GM18520 (cell line): ENCODE measurements at regions not wholly inside any gene's neighbourhood (a gene's known extent, or its start where the extent isn't known, plus 50 kb on each side); places are given as distances from the start of the nearest gene placed in this dataset.
"Not testable (repeated sequence)": the region's sequence is repeated elsewhere in the genome, so short reads cannot be mapped to it uniquely, and the experiment has no call there.

Experiments
- ATAC-seq: cut with Tn5 transposase; IDR thresholded peaks from one replicate; pipeline ENCODE4 v1.9.1; 2021; ENCODE audit not compliant: unreplicated experiment

- ATAC-seq: no peak
Measured at GRCh38 chr7:17396692-17397091, 98.2 kb downstream of the AHR start.

DNA sequence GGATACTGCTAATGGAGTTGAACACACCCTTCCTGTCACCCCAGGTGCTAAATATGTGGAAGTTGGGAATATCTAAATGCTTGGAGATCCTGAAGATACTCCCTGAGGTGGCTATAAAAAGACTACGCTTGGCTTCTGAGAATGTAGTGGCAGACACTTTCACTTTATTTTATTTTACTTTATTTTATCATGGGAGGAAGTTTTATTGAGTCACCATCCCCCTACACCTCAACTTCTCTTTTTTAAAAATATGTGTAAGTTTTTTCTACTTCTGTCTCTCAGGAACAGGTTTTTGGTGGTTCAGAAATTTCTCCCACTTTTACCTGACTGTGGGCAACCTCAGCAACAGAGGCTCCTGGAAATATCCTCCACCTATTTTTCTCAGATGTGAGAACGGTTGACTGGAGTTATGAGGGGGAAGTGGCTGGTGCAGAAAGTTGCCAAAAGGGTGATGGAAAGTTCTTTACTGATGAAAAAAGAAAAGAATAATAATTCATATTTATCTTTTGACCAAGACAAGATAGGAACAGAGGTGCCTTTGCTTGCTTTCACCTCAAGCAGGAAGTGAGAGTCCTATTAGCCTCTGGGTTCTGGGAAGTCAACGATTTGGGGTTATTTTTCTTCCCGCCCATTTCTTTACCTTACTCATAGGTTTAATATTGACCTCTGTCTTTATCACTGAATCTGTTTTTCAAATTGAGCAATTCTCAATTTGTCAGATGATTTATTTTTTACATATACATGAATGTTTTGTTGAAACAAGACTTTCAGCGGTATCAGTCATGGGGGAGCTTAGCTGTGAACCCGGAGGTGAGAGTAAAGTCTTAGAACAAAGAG, 103.6 kb downstream of the AHR start:
- ATAC-seq: peak; percentile 42

GRCh38 chr7:17402628-17403278, 104.3 kb downstream of the AHR start:
- ATAC-seq: peak; percentile 87

DNA sequence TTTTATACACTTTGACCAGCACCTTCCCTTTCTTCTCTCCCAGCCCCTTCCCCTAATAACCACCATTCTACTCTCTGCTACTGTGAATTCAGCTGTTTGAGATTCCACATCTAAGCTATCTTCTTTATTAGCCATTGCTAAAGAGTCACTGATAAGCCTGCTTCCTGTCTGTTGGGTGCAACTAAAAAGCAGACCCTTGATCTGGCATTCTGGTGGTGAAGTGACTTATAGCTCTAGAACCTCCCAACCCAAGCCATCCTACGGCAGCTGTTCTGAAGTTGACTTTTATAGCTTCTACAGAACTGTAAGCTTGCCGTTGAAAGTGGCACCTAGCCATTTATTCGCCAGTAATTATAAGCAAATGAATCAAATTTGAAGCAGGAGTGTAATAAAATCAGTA, 105.6 kb downstream of the AHR start:
- no peak for ATAC-seq

- ATAC-seq: no peak
Measured at GRCh38 chr7:17405786-17406185, 107.3 kb downstream of the AHR start.

DNA sequence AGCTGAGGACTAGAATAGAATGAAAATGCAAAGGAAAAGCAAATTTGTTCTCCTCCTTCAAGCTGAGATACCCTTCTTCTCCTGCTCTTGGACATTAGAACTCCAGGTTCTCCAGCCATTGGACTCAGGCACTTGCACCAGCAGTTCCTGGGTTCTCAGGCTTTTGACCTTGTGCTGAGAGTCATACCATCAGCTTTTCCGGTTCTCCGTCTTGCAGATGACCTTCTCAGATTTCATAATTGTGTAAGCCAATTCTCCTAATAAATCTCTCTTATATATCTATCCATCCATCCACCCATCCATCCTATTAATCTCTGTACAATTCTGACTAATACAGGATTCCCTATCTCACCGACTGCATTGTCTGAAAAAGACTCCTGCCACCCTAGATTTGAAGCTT, 108.3 kb downstream of the AHR start:
- no peak for ATAC-seq

DNA sequence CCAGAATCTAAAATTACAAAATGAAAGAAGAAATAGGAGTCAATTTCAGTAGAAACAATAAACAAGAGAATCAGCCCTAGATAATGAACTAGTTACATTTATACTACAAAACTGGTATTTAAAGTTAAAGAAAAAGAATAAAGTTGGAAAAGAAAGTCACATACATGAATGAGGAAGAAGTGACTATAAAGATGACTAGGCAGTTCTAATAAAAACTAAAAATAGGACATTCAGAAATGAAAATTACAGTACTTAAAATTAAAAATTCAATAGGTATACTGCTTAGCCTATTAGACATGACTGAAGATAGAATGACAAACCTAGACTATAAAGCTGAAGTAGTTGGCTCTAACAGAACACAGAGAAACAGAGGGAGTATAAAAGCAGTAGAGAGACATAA, 108.8 kb downstream of the AHR start:
- ATAC-seq: no peak

DNA sequence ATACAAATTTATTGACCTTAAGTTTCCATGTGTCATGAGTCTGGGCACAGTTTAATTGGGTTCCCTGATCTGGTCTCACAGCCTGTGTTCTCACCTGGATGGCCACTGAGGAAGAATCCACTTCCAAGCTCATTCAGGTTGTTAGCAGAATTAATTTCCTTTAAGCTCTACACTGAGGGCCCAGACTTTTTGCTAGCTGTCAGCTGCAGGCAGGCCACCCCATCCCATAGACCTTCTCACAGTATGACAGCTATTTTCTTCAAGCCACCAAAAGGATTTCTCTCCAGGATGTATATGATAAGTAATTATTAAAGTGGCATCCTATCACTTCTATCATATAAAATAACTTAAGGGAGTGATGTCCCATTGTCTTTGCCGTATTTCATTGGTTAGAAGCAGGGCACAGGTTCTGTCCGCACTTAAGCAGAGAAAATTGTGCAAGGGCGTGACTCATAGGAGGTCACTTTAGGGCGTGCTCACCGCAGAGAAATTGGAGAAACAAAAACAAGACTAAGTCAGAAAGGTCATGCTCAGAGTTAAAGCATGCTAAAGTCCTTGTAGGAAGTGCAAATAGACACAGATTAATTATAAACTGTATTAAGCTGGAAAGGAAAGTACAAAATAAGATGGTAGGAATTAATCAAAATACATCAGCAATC, 109.9 kb downstream of the AHR start:
- ATAC-seq: no peak

GRCh38 chr7:17408904-17409290, 110.4 kb downstream of the AHR start:
- ATAC-seq: no peak

DNA sequence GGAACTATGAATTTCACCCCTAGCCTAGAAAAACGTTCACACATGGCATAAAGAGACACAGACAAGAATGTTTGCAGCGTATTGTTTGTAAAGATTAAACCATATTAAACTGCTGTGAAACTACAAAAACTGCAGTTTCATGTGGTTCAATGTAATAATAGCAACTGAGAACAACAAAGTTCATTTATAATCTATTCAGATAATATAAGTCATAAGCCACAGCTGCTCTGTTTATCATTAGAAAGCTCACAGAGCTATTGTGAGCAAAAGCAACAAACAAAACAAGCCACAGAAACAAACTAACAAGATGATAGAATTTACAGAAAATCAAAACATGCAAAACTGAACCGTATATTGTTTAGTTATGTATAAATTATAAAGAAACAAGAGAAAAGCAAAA, 113.5 kb downstream of the AHR start:
- peak; percentile 54 for ATAC-seq

DNA sequence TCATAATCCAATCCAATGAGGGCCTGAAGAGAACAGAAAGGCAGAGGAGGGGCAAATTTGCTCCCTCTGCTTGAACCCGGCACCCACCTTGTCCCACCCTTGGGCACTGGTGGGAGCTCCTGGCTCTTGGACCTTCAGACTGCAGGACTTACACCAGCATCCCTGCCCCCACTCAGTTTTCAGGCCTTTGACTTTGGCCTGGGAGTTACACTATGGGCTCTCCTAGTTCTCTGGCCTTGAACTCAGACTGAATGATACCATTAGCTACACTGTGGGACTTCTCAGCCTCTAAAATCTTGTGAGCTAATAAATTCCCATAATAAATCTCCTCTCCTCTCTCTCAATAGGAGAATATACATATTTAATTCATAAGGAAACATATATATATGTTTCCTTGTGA, 114.4 kb downstream of the AHR start:
- no peak for ATAC-seq

- no peak for ATAC-seq
Measured at GRCh38 chr7:17415955-17416354, 117.5 kb downstream of the AHR start.

DNA sequence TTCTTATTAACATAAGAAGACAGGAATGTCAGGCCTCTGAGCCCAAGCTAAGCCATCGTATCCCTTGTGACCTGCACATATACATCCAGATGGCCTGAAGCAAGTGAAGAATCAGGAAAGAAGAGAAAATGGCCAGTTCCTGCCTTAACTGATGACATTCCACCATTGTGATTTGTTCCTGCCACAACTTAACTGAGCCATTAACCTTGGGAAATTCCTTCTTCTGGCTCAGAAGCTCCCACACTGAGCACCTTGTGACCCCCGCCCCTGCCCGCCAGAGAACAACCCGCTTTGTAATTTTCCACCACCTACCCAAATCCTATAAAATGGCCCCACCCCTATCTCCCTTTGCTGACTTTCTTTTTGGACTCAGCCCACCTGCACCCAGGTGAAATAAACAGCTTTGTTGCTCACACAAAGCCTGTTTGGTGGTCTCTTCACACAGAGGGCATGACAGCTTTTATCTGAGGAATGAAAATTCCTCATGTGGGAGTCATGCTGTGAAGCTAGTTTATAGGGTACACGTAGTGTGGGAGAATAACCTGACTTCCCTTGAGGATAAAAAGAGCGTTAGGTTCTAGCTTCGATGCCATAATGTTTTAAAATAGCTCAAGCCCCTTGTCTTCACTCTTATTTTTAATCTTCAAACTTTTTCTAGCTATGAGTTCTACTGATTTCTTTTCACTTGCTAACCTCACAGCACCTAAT, 122.0 kb downstream of the AHR start:
- not testable (repeated sequence) for ATAC-seq

- no peak for ATAC-seq
Measured at GRCh38 chr7:17421941-17422340, 123.5 kb downstream of the AHR start.

- ATAC-seq: no peak
Measured at GRCh38 chr7:17422966-17423365, 124.5 kb downstream of the AHR start.

GRCh38 chr7:17427924-17428323, 129.5 kb downstream of the AHR start:
- no peak for ATAC-seq

DNA sequence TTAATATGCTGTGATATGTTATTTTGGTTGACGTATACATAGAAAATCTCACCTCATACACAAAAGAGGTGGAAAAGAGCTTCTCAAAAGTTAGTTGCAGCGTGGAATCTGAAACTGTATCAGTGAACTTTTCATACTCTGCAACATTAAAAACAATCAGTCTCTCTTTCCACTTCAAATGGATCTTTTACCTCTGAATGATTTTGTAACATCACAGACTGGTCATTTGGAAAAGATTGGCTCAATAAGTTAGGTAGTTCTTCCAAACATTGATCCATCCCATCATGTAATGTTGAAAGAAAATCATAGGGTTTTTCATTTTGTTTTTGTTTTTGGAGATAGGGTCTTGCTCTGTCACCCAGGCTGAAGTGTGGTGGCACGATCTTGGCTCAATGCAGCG, 131.1 kb downstream of the AHR start:
- ATAC-seq: no peak

DNA sequence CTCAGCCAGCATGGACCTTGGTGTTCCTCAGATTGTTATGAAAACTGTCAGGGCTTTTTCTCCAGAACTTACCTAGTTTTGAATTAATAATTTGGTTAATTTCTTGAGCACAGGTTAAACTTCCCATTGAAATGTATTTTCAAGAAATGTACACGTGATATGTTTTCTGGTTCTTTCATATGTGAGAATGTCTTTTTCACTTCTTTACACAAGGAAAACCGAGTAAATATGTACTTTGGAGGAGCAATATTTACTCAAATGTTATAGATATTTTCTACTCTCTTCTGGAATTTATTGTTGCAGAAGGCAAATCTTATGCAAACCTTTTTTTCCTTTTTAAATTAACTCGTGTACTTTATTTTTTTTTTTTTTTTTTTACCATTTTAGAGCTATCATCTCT, 134.3 kb downstream of the AHR start:
- no peak for ATAC-seq

GRCh38 chr7:17434191-17434590, 135.7 kb downstream of the AHR start:
- ATAC-seq: no peak

GRCh38 chr7:17434841-17435692, 136.6 kb downstream of the AHR start:
- no peak for ATAC-seq

GRCh38 chr7:17436126-17436525, 137.7 kb downstream of the AHR start:
- no peak for ATAC-seq
